Chondrocyte (in vitro differentiated cells): ENCODE measurements at regions not wholly inside any gene's neighbourhood (a gene's known extent, or its start where the extent isn't known, plus 50 kb on each side); places are given as distances from the start of the nearest gene placed in this dataset.
A peak's percentile ranks its signal among the peaks of the same experiment; 100 is the strongest.

Source experiments
- DNase-seq: peaks from one replicate; pipeline ENCODE4 v3.0.0; 2021; ENCODE audit warnings: mixed read lengths, low spot score
- H3K27ac Mint-ChIP-seq: one replicate; pipeline ENCODE4 v1.8.0; 2021; ENCODE audit warnings: mild to moderate bottlenecking, moderate library complexity, mixed read lengths; ENCODE audit not compliant: unreplicated experiment
- H3K27me3 Mint-ChIP-seq: 2 replicates; pipeline ENCODE4 v1.8.0; 2021; ENCODE audit warnings: low read depth, mixed read lengths
- H3K36me3 Mint-ChIP-seq: 2 replicates; pipeline ENCODE4 v1.8.0; 2021; ENCODE audit warnings: low read depth, mixed read lengths
- H3K4me1 Mint-ChIP-seq: 2 replicates; pipeline ENCODE4 v1.8.0; 2021; ENCODE audit warnings: low read depth, mild to moderate bottlenecking, mixed read lengths
- H3K4me3 Mint-ChIP-seq: one replicate; pipeline ENCODE4 v1.8.0; 2021; ENCODE audit warnings: mild to moderate bottlenecking, moderate library complexity, mixed read lengths; ENCODE audit not compliant: unreplicated experiment
- H3K9me3 Mint-ChIP-seq: 2 replicates; pipeline ENCODE4 v1.8.0; 2021; ENCODE audit warnings: low read depth, mixed read lengths
- CTCF ChIP-seq: fragments of 200-600 bp; sonication (generic); IDR thresholded peaks from 2 replicates; pipeline ENCODE4 v1.5.0; 2021; ENCODE audit warnings: antibody characterized with exemption, mild to moderate bottlenecking, moderate library complexity

DNA sequence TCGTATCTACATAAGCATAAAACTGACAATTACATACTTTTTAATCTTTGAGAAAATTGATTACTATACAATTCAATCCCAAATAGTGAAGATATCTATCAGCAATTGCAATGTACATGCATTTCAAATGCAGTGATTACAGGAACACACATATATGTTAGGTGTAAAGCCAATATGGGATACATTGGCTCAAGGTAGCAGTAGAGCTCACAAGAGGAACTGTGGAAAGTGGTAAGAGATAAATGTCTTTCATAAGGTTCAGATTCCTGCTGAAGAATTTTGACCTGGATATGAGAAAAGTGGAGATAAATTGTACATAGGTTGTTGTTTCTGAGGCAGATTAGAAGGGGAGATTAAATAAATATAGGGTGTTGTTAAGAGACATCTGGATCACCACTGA, 1280.5 kb downstream of the OTOL1 start:
- no peaks in the 10 kb centered on the region for H3K36me3 Mint-ChIP-seq
- DNase-seq: no peak
- TF ChIP-seq CTCF: no peak
- H3K4me1 Mint-ChIP-seq: no peaks in the 10 kb centered on the region
- no peak overlapping the region for H3K27ac Mint-ChIP-seq
- no peaks in the 10 kb centered on the region for H3K27me3 Mint-ChIP-seq
- H3K4me3 Mint-ChIP-seq: no peak overlapping the region
- H3K9me3 Mint-ChIP-seq: no peaks in the 10 kb centered on the region

- Mint-ChIP-seq H3K4me1 (no peaks in the 10 kb centered on the region), H3K27ac (no peak overlapping the region), H3K27me3 (no peaks in the 10 kb centered on the region), H3K4me3 (no peak overlapping the region), H3K9me3 (no peaks in the 10 kb centered on the region), H3K36me3 (no peaks in the 10 kb centered on the region)
- no peak for DNase-seq
- TF ChIP-seq CTCF: no peak
Observed at GRCh38 chr3:162780313-162780712, 1283.7 kb downstream of the OTOL1 start.

GRCh38 chr3:162799910-162800309, 1303.3 kb downstream of the OTOL1 start:
- no peaks in the 10 kb centered on the region for H3K4me1 Mint-ChIP-seq
- H3K4me3 Mint-ChIP-seq: no peak overlapping the region
- H3K36me3 Mint-ChIP-seq: no peaks in the 10 kb centered on the region
- peak; percentile 68 for TF ChIP-seq CTCF
- H3K9me3 Mint-ChIP-seq: no peaks in the 10 kb centered on the region
- H3K27ac Mint-ChIP-seq: no peak overlapping the region
- H3K27me3 Mint-ChIP-seq: no peaks in the 10 kb centered on the region
- no peak for DNase-seq

DNA sequence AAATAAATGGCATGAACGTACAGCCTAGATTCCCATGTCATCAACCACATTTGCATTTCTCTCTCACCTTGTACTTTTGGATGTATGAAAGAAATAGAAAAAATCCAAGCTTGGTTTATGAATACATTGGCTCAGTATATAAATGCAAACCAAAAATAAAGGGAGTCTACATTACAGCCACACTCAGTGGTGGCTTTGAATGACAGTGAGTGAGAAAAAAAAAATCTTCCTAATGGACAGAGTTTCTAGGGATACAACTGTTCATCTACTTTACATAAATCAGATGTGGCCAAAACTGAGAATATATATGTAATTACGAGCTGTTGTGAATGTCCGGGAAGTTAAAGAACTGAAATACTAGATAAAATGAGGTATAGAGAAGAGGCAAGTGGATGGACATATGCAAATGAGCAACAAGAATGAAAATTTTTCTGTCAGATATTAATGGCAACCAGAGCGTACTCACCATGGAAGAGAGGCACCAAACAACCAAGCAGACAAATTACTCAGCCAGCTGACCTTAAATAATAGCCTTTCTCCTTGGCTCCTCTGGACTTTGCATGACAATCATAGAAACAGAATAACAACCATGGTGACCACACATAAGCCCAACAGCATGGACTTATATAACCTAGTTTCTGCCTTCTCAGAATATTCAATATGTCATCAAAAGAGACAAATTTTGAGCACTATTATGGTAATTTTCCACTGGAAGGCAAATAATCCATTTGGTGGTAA, 1305.8 kb downstream of the OTOL1 start:
- TF ChIP-seq CTCF: no peak
- no peak overlapping the region for H3K27ac Mint-ChIP-seq
- no peak for DNase-seq
- H3K9me3 Mint-ChIP-seq: no peaks in the 10 kb centered on the region
- H3K36me3 Mint-ChIP-seq: no peaks in the 10 kb centered on the region
- H3K27me3 Mint-ChIP-seq: no peaks in the 10 kb centered on the region
- H3K4me1 Mint-ChIP-seq: no peaks in the 10 kb centered on the region
- H3K4me3 Mint-ChIP-seq: no peak overlapping the region

- H3K27ac Mint-ChIP-seq: no peak overlapping the region
- no peaks in the 10 kb centered on the region for H3K9me3 Mint-ChIP-seq
- no peaks in the 10 kb centered on the region for H3K36me3 Mint-ChIP-seq
- H3K4me1 Mint-ChIP-seq: no peaks in the 10 kb centered on the region
- no peak overlapping the region for H3K4me3 Mint-ChIP-seq
- TF ChIP-seq CTCF: no peak
- no peak for DNase-seq
- H3K27me3 Mint-ChIP-seq: no peaks in the 10 kb centered on the region
Observed at GRCh38 chr3:162810776-162811175, 1314.2 kb downstream of the OTOL1 start.
